ENCODE measurements at regions not wholly inside any gene's neighbourhood (a gene's known extent, or its start where the extent isn't known, plus 50 kb on each side); places are given as distances from the start of the nearest gene placed in this dataset.

GRCh38 chr10:4077804-4078203 lies 292.8 kb upstream of the KLF6 start:
- no peak for TF ChIP-seq CTCF (IDR thresholded peaks at IDR 0.05 in 8 of 11, conservative IDR thresholded peaks at IDR 0.05 in 3 of 11)
- TF ChIP-seq POLR2A (IDR thresholded peaks at IDR 0.05), result no peak
- no peak for TF ChIP-seq POLR2AphosphoS5 (IDR thresholded peaks at IDR 0.05)
